ENCODE measurements at regions not wholly inside any gene's neighbourhood (a gene's known extent, or its start where the extent isn't known, plus 50 kb on each side); places are given as distances from the start of the nearest gene placed in this dataset.

DNA sequence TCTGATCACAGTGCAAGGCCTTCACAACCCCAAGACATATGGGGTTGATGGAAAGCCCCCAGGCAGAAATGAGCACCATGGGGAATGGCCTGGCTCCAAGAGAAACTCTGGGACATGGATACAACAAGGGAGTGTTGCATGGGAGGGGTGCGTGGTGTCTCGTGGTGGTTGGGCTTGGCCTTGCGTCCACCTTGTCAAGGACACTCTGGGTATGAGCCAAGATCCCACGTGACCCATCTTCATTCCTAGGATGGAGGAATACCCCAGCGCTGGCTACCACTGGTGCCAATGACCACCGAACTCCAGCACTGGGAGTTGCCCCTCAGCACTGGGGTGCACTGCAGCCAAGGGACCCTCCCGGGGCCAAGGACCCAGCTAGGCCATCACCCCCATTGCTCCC is 267.5 kb upstream of the AGTR2 start:
- intact Hi-C loops (cut with DNase I), result no loop called here
- Histone ChIP-seq H3K36me3 (no peaks in the 10 kb centered on the region), H3K9me3 (no peaks in the 10 kb centered on the region), H3K27me3 (no peaks in the 10 kb centered on the region), H3K4me3 (no peak overlapping the region), H3K27ac (no peak overlapping the region), H3K4me1 (no peaks in the 10 kb centered on the region)
- DNase-seq (ENCODE audit: extremely low spot score in 2 of 2), result no peak
- TF ChIP-seq POLR2AphosphoS5 (IDR thresholded peaks at IDR 0.05; ENCODE audit: insufficient read depth in 1 of 2, low read depth in 1 of 2), result no peak
- TF ChIP-seq POLR2A (IDR thresholded peaks at IDR 0.05), result no peak
- TF ChIP-seq, protein P1, sequence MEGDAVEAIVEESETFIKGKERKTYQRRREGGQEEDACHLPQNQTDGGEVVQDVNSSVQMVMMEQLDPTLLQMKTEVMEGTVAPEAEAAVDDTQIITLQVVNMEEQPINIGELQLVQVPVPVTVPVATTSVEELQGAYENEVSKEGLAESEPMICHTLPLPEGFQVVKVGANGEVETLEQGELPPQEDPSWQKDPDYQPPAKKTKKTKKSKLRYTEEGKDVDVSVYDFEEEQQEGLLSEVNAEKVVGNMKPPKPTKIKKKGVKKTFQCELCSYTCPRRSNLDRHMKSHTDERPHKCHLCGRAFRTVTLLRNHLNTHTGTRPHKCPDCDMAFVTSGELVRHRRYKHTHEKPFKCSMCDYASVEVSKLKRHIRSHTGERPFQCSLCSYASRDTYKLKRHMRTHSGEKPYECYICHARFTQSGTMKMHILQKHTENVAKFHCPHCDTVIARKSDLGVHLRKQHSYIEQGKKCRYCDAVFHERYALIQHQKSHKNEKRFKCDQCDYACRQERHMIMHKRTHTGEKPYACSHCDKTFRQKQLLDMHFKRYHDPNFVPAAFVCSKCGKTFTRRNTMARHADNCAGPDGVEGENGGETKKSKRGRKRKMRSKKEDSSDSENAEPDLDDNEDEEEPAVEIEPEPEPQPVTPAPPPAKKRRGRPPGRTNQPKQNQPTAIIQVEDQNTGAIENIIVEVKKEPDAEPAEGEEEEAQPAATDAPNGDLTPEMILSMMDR (IDR thresholded peaks at IDR 0.05), result no peak

DNA sequence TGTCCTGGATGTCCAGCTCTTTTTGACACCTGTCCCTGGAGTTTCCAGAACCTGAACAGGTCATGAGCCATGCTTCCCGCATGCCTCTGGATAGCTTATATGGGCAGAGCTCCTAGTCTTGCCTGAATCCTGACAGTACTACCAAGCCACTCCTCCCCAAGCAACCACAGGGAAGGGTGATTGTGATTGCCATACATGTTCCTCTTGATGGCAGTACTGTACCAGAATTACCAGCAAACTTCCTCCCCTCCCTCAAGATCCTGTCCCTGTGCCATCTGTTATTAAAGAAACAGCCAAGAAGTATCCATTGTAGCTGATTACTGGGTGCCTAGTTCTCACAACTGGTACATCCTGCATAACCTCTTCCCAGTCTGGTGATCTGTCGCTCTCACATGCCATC is 264.3 kb upstream of the AGTR2 start:
- H3K27ac ChIP-seq, result no peak overlapping the region
- no peak overlapping the region for H3K4me3 ChIP-seq
- H3K27me3 ChIP-seq, result no peaks in the 10 kb centered on the region
- TF ChIP-seq, protein P1 (IDR thresholded peaks at IDR 0.05), result no peak
- no peak for TF ChIP-seq POLR2AphosphoS5 (IDR thresholded peaks at IDR 0.05; ENCODE audit: insufficient read depth in 1 of 2, low read depth in 1 of 2)
- no peak for TF ChIP-seq POLR2A (IDR thresholded peaks at IDR 0.05)
- no peaks in the 10 kb centered on the region for H3K9me3 ChIP-seq
- intact Hi-C loops (cut with DNase I), result no loop called here
- H3K36me3 ChIP-seq, result no peaks in the 10 kb centered on the region
- no peak for DNase-seq (ENCODE audit: extremely low spot score in 2 of 2)
- H3K4me1 ChIP-seq, result no peaks in the 10 kb centered on the region

DNA sequence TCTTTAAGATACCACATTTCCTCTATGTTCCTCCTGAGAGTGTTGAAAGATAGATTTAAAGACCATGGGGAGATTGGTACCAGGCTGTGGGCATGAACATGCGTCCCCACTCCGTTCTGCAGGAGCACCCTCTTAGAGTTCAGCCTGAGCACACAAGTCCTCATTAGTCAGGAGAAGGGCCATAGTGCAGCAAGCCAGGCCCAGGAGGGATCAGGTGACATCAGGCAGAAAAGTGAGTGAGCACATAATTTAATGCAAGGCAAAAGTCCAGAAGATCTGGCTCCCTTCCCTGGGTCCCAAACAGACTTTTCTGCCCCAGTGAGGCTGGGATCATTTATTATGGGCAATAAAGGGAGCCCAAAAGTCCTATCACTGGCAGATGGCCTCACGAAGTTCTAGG is 263.7 kb upstream of the AGTR2 start:
- intact Hi-C loops (cut with DNase I), result no loop called here
- H3K27me3 ChIP-seq, result no peaks in the 10 kb centered on the region
- TF ChIP-seq POLR2A (IDR thresholded peaks at IDR 0.05), result no peak
- TF ChIP-seq, protein P1 (IDR thresholded peaks at IDR 0.05), result no peak
- no peak for TF ChIP-seq POLR2AphosphoS5 (IDR thresholded peaks at IDR 0.05; ENCODE audit: insufficient read depth in 1 of 2, low read depth in 1 of 2)

DNA sequence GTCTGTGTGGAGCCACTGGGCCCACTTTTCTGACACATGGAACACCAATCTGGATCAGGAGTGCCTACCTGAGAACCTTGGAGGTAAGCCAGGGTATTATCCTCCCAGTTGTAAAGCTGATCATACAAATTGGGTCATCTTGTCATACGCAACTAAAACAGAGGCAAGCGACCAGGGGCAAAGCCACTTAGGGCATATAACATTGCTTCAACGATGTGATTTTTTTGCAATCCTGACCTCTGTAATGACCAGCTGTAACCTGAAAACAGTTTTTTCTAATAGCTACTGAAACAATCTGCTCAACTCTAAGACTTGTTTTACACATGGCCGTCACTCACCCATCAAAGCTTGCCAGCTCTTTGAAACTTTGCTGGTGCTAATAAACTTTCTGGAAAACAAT is 261.5 kb upstream of the AGTR2 start:
- intact Hi-C loops (cut with DNase I), result no loop called here
- no peaks in the 10 kb centered on the region for H3K27me3 ChIP-seq
- H3K4me3 ChIP-seq, result no peak overlapping the region
- no peaks in the 10 kb centered on the region for H3K36me3 ChIP-seq
- no peak overlapping the region for H3K27ac ChIP-seq
- H3K9me3 ChIP-seq, result no peaks in the 10 kb centered on the region
- no peak for DNase-seq (ENCODE audit: extremely low spot score in 2 of 2)
- TF ChIP-seq POLR2AphosphoS5 (IDR thresholded peaks at IDR 0.05; ENCODE audit: insufficient read depth in 1 of 2, low read depth in 1 of 2) (no peak), POLR2A (IDR thresholded peaks at IDR 0.05) (no peak)
- TF ChIP-seq, protein P1 (IDR thresholded peaks at IDR 0.05), result no peak
- H3K4me1 ChIP-seq, result no peaks in the 10 kb centered on the region

More for the DNA sequence above, 263.7 kb upstream of the AGTR2 start:
- Histone ChIP-seq H3K36me3 (no peaks in the 10 kb centered on the region), H3K9me3 (no peaks in the 10 kb centered on the region), H3K4me3 (no peak overlapping the region), H3K4me1 (no peaks in the 10 kb centered on the region), H3K27ac (no peak overlapping the region)
- DNase-seq (ENCODE audit: extremely low spot score in 2 of 2), result no peak

DNA sequence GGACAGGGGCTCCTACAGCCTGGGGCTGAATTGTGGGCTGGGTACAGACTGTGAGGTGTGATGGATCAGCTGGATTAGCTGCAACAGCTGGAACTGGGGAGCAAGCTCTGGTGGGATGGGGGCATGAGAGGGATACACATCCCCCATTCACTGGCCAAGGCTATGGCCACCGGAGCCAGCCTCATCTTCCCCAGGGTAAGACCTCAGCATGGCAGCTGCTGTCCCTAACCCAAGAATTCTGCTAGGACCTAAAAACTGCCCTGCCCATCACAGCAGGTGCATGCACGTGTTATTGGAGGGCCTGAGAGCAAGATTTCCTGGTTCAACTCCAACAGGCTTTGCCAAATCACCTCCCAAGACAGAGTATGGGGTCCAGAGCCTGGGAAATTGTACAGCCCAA is 258.6 kb upstream of the AGTR2 start:
- Histone ChIP-seq H3K27me3 (no peaks in the 10 kb centered on the region), H3K9me3 (no peaks in the 10 kb centered on the region), H3K4me1 (no peaks in the 10 kb centered on the region), H3K36me3 (no peaks in the 10 kb centered on the region), H3K27ac (no peak overlapping the region), H3K4me3 (no peak overlapping the region)
- TF ChIP-seq POLR2AphosphoS5 (IDR thresholded peaks at IDR 0.05; ENCODE audit: insufficient read depth in 1 of 2, low read depth in 1 of 2) (no peak), POLR2A (IDR thresholded peaks at IDR 0.05) (no peak)
- TF ChIP-seq, protein P1 (IDR thresholded peaks at IDR 0.05), result no peak
- no peak for DNase-seq (ENCODE audit: extremely low spot score in 2 of 2)
- intact Hi-C loops (cut with DNase I), result no loop called here
